ENCODE measurements at regions not wholly inside any gene's neighbourhood (a gene's known extent, or its start where the extent isn't known, plus 50 kb on each side); places are given as distances from the start of the nearest gene placed in this dataset.

DNA sequence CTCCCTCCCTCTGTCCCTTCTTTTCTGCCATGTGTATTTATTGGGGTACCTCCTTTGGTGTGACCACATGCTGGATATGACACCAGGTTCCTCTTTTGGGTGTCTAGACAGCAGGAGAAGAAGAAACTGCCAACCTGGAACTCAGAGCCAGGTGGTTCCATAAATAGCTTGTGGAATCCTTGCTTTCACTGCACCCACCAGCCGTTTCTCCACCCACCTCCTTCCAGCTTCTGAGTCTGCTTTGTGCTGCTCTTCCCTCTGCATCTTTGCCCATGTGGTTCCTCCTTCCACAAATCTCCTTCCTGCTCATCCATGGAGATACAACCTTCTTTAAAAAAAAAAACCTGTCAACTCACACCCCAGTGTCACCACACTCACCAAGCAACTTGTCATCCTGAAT, 80.2 kb upstream of the SKOR2 start:
- CTCF ChIA-PET = no interaction called here
- TF ChIP-seq, protein P1, sequence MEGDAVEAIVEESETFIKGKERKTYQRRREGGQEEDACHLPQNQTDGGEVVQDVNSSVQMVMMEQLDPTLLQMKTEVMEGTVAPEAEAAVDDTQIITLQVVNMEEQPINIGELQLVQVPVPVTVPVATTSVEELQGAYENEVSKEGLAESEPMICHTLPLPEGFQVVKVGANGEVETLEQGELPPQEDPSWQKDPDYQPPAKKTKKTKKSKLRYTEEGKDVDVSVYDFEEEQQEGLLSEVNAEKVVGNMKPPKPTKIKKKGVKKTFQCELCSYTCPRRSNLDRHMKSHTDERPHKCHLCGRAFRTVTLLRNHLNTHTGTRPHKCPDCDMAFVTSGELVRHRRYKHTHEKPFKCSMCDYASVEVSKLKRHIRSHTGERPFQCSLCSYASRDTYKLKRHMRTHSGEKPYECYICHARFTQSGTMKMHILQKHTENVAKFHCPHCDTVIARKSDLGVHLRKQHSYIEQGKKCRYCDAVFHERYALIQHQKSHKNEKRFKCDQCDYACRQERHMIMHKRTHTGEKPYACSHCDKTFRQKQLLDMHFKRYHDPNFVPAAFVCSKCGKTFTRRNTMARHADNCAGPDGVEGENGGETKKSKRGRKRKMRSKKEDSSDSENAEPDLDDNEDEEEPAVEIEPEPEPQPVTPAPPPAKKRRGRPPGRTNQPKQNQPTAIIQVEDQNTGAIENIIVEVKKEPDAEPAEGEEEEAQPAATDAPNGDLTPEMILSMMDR (IDR thresholded peaks at IDR 0.05; ENCODE audit: control extremely low read depth, extremely low read depth, low read depth, missing control alignments) = no peak
- DNase-seq (ENCODE audit: extremely low spot score) = no peak
- POLR2A ChIA-PET = no interaction called here

DNA sequence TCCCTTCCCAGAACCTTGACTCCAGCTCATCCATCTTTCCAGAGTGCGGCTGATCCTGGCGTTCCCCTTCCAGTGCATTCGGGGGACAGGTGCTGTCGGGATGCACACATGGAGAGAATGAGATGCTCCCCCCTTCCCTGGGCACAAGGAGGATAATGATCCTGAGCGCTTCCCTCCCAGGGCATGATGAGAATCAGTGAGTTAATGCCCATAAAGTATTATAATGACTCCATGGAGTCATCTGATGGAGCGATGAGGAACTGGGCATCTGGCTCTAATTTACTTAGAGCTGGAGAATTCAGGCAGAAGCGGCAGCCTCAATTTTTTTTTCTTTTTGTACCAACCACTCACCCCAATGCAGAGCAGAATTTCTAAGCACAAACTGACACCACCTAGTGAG, 79.6 kb upstream of the SKOR2 start:
- TF ChIP-seq, protein P1 (IDR thresholded peaks at IDR 0.05; ENCODE audit: control extremely low read depth, extremely low read depth, low read depth, missing control alignments) = no peak
- POLR2A ChIA-PET = no interaction called here
- CTCF ChIA-PET = no interaction called here
- DNase-seq (ENCODE audit: extremely low spot score) = no peak

DNA sequence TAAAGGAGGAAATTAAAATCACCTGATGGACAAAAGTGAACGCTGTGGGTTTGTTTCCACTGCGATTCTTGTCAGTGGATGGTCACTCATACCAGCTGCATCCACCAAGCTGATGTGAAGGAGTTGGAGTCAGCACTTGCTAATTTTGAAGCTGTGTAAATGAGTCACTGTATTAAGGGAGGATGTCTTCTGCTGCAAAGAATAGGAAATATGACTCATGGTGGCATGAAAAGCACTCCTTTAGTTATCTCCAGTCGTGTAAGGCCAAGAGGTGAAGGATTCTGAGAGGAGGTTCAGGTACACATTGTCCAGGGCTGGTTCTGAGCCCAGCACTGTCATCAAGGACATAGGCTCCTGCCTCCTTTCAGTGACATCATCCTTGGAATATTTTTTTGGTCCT, 71.7 kb upstream of the SKOR2 start:
- no peak for DNase-seq (ENCODE audit: extremely low spot score)
- TF ChIP-seq, protein P1 (IDR thresholded peaks at IDR 0.05; ENCODE audit: control extremely low read depth, extremely low read depth, low read depth, missing control alignments) = no peak
- ChIA-PET CTCF (no interaction called here), POLR2A (no interaction called here)

DNA sequence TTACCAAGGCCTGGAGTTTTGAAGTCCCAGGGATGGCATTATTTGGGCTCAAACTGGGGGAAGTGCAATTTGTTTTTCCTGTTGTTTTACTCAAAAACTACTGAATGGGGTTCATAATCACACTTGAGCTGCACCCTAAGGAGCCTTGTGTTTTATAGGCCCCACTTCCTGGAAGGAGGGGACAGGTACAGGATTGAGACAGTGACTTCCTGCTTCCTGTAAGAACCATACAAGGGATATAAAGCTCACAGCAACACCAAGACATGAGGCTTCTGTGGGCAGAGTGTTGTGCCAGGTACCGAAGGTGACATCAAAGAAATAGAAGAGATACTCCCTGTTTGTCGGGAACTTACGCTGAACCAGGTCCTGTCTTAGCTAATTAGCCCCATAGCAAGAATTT, 70.4 kb upstream of the SKOR2 start:
- TF ChIP-seq, protein P1 (IDR thresholded peaks at IDR 0.05; ENCODE audit: control extremely low read depth, extremely low read depth, low read depth, missing control alignments) = no peak
- DNase-seq (ENCODE audit: extremely low spot score) = no peak
- ChIA-PET CTCF (interaction anchor here (0.7 kb wide), 1 partner anchor 37 kb away, joined by 3 read pairs; no protein-coding TSS in a partner anchor), POLR2A (no interaction called here)

DNA sequence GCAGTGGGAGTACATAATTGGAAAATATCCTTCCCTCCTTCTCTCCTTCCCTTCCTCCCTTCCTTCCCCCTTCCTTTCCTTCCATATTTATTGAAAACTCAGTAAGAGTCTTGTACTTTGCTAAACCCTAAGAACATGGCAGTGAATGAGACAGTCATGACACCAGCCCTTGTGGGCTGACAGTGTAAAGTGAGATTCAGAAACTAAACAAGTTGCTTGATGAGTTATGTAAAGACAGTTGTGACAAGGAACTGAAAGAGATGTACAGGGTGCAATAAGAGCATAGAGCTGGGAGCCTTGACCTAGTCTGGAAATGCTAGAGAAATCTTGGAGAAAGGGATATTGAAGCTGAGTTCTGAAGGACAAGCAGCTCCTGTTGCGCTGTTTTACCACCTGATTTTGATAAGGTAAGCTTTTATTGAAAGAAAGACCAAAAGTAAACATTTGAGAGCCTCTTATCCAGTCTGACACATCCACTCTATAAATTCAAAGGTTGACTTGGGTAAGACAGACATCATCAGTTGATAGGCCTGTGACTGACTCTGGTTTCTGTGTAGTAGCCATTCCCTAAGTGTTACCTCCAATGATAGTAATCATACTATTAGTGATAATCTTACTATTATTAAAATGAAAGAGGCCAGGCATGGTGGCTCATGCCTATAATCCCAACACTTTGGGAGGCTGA, 66.5 kb upstream of the SKOR2 start:
- POLR2A ChIA-PET = no interaction called here
- DNase-seq (ENCODE audit: extremely low spot score) = no peak
- CTCF ChIA-PET = no interaction called here
- TF ChIP-seq, protein P1 (IDR thresholded peaks at IDR 0.05; ENCODE audit: control extremely low read depth, extremely low read depth, low read depth, missing control alignments) = no peak

DNA sequence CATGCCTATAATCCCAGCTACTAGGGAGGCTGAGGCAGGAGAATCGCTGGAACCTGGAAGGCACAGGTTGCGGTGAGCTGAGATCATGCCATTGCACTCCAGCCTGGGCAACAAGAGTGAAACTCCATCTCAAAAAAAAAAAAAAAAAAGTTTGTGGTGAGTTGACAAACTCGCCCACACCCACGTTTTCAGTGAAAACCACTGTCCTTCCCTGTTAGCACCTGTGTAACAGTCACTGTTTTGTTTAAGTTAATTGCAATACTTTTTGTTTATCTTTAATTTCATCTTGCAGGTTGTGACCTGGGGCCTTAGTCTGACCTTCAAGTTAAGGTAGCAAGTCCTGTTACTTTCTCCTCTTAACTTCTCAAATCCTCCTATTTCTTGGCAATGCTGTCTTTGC, 65.5 kb upstream of the SKOR2 start:
- ChIA-PET CTCF (no interaction called here), POLR2A (no interaction called here)
- TF ChIP-seq, protein P1 (IDR thresholded peaks at IDR 0.05; ENCODE audit: control extremely low read depth, extremely low read depth, low read depth, missing control alignments) = no peak
- DNase-seq (ENCODE audit: extremely low spot score) = no peak
